ENCODE measurements at regions not wholly inside any gene's neighbourhood (a gene's known extent, or its start where the extent isn't known, plus 50 kb on each side); places are given as distances from the start of the nearest gene placed in this dataset.
"Not testable (repeated sequence)": the region's sequence is repeated elsewhere in the genome, so short reads cannot be mapped to it uniquely, and the experiment has no call there.

DNA sequence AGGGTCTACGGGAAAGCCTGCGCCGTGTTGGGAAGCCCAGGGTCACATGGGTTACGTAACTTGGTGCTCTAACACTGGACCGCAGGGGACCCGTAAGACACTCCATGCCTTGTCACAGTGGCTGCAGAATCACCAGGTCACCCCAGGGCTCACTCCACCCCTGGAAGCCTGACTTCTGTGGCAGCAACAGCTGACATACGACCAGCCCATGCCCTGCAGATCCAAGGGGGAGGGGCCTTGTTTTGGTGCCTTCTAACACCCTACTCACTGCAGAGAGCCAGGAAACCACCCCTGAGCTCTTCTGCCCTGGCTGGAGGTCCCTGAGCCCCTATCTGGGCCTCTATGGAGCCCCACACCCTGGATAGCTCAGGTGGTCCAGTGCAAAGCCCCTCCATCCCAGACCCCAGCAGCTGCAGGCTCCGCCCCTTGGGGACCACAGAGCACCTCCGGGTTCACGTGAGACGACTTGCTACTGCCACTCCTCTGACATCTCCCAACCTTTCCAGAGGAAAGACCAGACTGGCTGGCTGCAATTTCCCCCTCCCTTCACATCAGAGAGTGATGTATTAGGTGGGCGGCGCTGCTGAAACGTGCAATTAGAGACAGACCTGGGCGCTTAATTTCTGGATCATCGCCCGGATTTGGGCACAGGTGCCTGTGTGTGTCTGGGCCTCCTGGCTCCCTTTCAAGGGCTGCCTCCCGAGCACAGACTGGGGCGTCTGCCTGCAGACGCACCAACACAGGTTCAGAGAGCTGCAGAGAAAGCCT lies 296.6 kb upstream of the SFSWAP start:
- H3K9me3 Mint-ChIP-seq (ENCODE audit: low read depth); H3K36me3 Mint-ChIP-seq (ENCODE audit: low read depth); ATAC-seq; H3K4me3 Mint-ChIP-seq; H3K27ac Mint-ChIP-seq; H3K27me3 Mint-ChIP-seq; POLR2A ChIA-PET; CTCF ChIA-PET; DNase-seq; intact Hi-C loops (cut with DNase I, micrococcal nuclease); H3K4me1 Mint-ChIP-seq: not testable (repeated sequence)

DNA sequence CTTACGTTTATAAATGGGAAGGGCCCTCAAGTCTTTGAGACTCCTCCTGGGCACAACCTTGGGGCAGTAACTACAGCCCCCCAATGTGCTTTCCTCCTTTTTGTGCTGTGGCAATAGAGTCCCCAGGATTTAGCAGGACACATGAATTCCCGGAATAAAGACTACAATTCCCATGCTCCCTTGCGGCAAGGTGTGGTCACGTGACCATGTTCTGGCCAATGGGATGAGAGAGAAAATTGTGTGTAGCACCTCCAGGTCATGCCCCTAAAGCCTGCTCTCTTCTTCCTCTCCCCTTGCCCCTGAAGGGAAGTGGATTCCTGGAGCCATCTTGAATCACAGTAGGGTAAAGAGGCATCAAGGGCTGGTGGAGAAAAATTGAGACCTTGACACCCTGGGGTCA lies 295.1 kb upstream of the SFSWAP start:
- no peak for ATAC-seq
- no peaks in the 10 kb centered on the region for H3K36me3 Mint-ChIP-seq (ENCODE audit: low read depth)
- intact Hi-C loops (cut with DNase I, micrococcal nuclease), result no loop called here
- H3K4me3 Mint-ChIP-seq, result no peak overlapping the region
- H3K27me3 Mint-ChIP-seq, result peaks cover 4% of the 10 kb centered on the region
- no peak for DNase-seq
- H3K4me1 Mint-ChIP-seq, result no peaks in the 10 kb centered on the region
- no peaks in the 10 kb centered on the region for H3K9me3 Mint-ChIP-seq (ENCODE audit: low read depth)
- no peak overlapping the region for H3K27ac Mint-ChIP-seq
- ChIA-PET POLR2A (no interaction called here), CTCF (no interaction called here)

DNA sequence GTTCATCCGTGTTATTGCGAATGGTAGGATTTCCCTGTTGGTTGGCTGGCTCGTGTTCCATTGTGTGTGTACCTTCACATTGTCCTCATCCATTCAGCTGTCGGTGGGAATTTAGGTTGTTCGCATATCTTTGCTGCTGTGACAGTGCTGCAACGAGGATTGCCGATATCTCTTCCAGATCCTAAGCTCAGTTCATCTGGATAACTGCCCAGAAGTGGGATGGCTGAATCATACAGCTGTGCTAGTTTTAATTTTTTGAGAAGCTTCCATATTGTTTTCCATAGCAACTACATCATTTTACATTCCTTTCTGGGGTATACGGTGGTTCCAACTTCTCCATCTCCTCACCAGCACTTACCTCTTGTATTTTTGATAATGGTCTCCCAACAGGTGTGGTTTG lies 292.8 kb upstream of the SFSWAP start:
- no peak for ATAC-seq
- Mint-ChIP-seq H3K27ac (no peak overlapping the region), H3K9me3 (ENCODE audit: low read depth) (no peaks in the 10 kb centered on the region), H3K27me3 (peaks cover 2% of the 10 kb centered on the region), H3K4me1 (no peaks in the 10 kb centered on the region), H3K36me3 (ENCODE audit: low read depth) (no peaks in the 10 kb centered on the region), H3K4me3 (no peak overlapping the region)
- intact Hi-C loops (cut with DNase I, micrococcal nuclease), result no loop called here
- no peak for DNase-seq
- ChIA-PET POLR2A (no interaction called here), CTCF (no interaction called here)

DNA sequence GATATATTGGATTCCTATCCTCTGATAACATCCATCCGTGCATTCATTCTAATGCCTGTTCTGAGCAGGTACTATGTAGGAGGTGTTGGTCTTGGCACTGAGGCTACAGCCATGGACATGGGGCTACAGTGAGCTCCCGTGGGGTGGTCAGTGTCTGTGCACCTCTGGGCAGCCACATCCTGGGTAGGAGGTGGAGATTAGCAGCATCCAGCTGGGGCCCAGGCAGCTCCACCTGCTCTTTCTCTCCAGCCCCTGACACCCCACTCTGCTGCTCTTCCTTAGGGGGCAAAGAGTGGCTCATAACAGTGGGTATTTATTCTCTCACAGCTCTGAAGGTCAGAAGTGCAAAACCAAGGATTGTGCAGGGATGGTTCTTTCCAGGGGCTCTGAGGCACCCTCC lies 292.0 kb upstream of the SFSWAP start:
- ChIA-PET POLR2A (no interaction called here), CTCF (no interaction called here)
- intact Hi-C loops (cut with DNase I, micrococcal nuclease), result no loop called here
- H3K4me1 Mint-ChIP-seq, result no peaks in the 10 kb centered on the region
- H3K4me3 Mint-ChIP-seq, result no peak overlapping the region
- no peaks in the 10 kb centered on the region for H3K36me3 Mint-ChIP-seq (ENCODE audit: low read depth)
- H3K27me3 Mint-ChIP-seq, result peaks cover 2% of the 10 kb centered on the region
- no peak for ATAC-seq
- peaks cover 5% of the 10 kb centered on the region for H3K9me3 Mint-ChIP-seq (ENCODE audit: low read depth)
- no peak overlapping the region for H3K27ac Mint-ChIP-seq
- no peak for DNase-seq

DNA sequence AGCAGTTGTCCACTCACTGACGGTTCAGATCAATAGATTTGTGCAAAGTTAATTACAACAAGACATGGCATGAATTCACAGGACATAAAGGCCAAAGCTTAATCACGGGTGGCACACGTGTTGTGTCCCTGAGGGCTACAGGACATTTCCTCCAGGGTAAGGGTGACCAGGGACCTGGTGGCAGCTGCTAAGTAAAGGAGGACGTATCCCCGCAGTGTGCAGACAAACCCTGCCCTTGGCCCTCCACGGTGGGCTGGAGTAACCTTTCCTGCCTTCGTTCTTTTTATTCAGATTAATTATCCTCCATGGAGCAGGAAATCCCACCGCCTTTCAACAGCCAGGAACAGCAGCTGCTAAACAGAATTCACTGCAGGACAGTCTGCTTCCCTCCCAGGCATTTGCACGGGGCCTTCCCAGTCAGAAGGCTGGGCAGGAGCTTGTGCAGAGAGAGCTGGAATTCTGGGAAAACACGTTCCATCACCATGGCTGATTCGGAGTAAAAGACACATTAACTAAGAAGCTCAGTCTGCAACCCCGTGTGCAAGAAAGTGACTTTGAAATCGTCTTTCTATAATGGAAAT lies 289.9 kb upstream of the SFSWAP start:
- Mint-ChIP-seq H3K4me1 (no peaks in the 10 kb centered on the region), H3K27me3 (peaks cover 2% of the 10 kb centered on the region), H3K27ac (no peak overlapping the region), H3K36me3 (ENCODE audit: low read depth) (no peaks in the 10 kb centered on the region), H3K9me3 (ENCODE audit: low read depth) (peaks cover 16% of the 10 kb centered on the region), H3K4me3 (no peak overlapping the region)
- intact Hi-C loops (cut with DNase I, micrococcal nuclease), result no loop called here
- DNase-seq (no peak), ATAC-seq (no peak)
- POLR2A ChIA-PET, result no interaction called here
- CTCF ChIA-PET, result no interaction called here

DNA sequence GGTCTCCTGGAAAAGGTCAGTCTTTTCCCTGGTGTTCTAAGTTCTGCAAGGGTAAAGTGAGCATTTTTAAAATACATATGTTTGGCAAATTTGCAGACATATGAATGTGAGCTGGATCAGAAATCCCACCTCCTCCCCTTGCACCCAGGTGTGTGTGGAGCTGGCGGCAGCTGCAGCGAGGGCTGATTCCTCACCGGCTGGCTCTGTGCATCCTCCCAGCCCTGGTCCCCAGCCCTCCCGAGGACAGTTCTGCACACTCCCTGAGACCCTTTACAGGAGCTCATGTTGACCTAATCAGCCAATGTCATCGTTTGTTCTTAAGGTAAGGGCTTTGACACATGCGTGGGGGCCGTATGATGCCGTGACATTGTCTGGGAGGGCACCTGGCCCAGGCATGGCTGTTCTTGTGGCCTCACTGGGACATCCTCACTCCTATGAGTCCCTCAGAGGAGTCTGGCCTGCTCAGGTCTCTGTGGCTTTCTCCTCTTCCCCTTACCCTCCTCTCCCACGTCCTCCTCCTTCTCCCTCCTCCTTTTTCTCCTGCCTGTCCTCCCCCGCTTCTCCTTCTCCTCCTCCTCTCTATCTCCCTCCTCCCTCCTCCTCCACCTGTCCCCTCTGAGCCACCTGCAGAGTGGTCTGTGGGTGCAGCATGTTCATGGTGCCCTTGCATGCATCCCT lies 289.2 kb upstream of the SFSWAP start:
- Mint-ChIP-seq H3K4me3 (no peak overlapping the region), H3K27me3 (peaks cover 2% of the 10 kb centered on the region), H3K9me3 (ENCODE audit: low read depth) (peaks cover 16% of the 10 kb centered on the region), H3K27ac (no peak overlapping the region), H3K4me1 (no peaks in the 10 kb centered on the region), H3K36me3 (ENCODE audit: low read depth) (no peaks in the 10 kb centered on the region)
- no peak for ATAC-seq
- intact Hi-C loops (cut with DNase I, micrococcal nuclease), result no loop called here
- ChIA-PET CTCF (no interaction called here), POLR2A (no interaction called here)
- no peak for DNase-seq

DNA sequence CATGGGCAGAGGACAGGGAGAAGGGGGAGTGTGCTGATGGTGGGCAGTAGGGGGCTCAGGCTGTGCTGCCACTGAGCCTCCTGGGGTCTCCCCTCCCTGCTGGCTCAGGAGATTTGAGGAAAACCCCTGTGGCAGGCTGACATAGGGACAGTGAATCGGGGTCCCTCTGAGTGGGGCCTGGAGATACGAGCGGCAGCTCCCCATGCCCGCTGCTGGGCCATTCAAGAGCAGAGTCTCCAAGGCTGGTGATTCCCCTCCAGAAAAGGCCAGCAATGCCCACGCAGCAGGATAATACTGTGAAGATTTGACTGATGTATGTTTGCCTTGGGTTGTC lies 288.7 kb upstream of the SFSWAP start:
- intact Hi-C loops (cut with DNase I, micrococcal nuclease), result no loop called here
- CTCF ChIA-PET, result no interaction called here
- Mint-ChIP-seq H3K9me3 (ENCODE audit: low read depth) (peaks cover 16% of the 10 kb centered on the region), H3K36me3 (ENCODE audit: low read depth) (no peaks in the 10 kb centered on the region), H3K27ac (no peak overlapping the region), H3K27me3 (peaks cover 2% of the 10 kb centered on the region), H3K4me3 (no peak overlapping the region), H3K4me1 (no peaks in the 10 kb centered on the region)
- ATAC-seq (no peak), DNase-seq (no peak)
- POLR2A ChIA-PET, result no interaction called here

DNA sequence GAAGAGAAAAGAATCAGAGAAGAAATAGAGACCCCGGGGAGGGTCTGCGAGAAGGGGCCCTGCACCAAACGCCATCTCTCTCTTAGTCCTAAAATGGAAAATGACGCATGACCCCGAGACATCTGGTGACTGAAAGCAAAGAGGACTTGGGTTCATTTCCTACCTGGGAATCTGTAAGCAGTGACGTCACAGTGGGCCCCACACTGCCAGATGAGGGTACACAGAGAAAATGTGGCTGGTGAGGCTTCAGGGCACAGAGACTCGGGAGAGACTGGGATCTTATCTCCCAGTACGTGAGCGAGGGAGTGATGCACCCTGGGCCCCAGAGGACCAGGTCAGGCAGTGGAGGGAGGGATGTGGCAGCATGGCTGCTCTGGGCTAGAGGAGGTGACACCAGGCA lies 288.1 kb upstream of the SFSWAP start:
- Mint-ChIP-seq H3K4me3 (no peak overlapping the region), H3K4me1 (no peaks in the 10 kb centered on the region), H3K27ac (no peak overlapping the region), H3K36me3 (ENCODE audit: low read depth) (no peaks in the 10 kb centered on the region), H3K27me3 (peaks cover 2% of the 10 kb centered on the region), H3K9me3 (ENCODE audit: low read depth) (peaks cover 16% of the 10 kb centered on the region)
- POLR2A ChIA-PET, result no interaction called here
- no peak for ATAC-seq
- DNase-seq, result no peak
- intact Hi-C loops (cut with DNase I, micrococcal nuclease), result no loop called here
- CTCF ChIA-PET, result no interaction called here

DNA sequence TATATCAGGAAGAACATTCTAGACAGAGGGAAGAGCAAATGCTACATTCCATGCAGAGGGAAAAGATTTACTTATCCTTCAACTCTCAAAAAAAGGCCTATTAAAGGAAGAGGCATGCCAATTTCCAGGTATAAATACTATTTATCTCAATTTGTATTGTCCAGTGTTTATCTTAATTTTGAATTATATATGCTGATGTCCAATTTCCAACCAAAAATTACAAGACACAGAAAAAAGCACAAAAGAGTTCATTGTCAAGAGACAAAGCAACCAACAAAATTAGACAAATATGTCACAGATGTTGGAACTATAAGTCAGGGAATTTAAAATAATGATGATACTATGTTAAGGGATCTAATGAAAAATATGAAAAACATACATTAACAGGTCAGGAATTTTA lies 286.6 kb upstream of the SFSWAP start:
- Mint-ChIP-seq H3K36me3 (ENCODE audit: low read depth) (no peaks in the 10 kb centered on the region), H3K9me3 (ENCODE audit: low read depth) (peaks cover 16% of the 10 kb centered on the region), H3K4me3 (no peak overlapping the region), H3K4me1 (no peaks in the 10 kb centered on the region), H3K27ac (no peak overlapping the region), H3K27me3 (peaks cover 2% of the 10 kb centered on the region)
- intact Hi-C loops (cut with DNase I, micrococcal nuclease), result no loop called here
- no peak for ATAC-seq
- ChIA-PET CTCF (no interaction called here), POLR2A (no interaction called here)
- DNase-seq, result no peak

DNA sequence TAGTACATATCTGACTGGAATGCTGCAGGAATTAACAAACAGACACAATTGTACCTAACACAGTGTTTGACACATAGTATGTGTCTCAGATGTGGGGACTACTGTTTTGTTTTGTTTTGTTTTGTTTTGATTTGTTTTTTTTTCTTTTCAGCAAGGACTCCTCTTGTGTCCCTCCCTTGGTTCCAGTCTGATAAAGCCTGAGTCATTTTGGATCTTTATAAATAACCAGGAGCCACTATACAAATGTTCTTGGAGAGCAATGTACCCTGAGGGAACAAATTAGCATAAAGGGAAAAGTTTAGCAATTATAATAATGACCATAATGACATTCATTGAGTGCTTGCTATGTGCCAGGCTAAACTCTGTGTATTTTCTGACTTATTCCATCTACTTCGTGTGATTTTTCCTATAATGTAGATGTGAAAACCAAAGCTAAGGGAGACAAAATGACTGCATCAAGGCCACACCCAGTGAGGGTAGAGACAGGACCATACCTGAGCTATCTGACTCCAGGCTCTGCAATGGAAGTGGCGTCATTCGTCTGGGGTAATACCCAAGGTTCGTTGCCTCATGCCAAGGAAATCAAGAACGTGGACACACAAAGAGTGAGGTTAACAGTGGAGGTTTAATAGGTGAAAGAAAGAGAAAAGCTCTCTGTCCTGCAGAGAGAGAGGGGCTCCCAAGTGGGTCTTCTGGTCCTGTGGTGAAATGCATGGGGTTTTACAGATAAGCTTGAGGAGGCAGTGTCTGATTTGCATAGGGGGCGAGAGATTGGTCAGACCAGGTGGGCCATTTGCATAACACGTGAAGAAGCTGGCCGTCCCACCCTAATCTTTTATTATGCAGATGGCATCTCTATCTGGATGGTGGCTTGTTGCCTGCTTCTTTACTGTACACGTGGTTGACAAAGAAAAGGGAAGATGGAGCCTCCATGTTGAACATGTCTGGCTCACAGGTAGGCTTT lies 285.5 kb upstream of the SFSWAP start:
- Mint-ChIP-seq H3K27ac (no peak overlapping the region), H3K27me3 (no peaks in the 10 kb centered on the region), H3K4me1 (no peaks in the 10 kb centered on the region), H3K36me3 (ENCODE audit: low read depth) (no peaks in the 10 kb centered on the region), H3K4me3 (no peak overlapping the region), H3K9me3 (ENCODE audit: low read depth) (peaks cover 16% of the 10 kb centered on the region)
- ATAC-seq (no peak), DNase-seq (no peak)
- CTCF ChIA-PET, result interaction anchor here (0.7 kb wide), 1 partner anchor 1122 kb away, joined by 3 read pairs; no protein-coding TSS in a partner anchor
- POLR2A ChIA-PET, result no interaction called here
- intact Hi-C loops (cut with DNase I, micrococcal nuclease), result no loop called here

DNA sequence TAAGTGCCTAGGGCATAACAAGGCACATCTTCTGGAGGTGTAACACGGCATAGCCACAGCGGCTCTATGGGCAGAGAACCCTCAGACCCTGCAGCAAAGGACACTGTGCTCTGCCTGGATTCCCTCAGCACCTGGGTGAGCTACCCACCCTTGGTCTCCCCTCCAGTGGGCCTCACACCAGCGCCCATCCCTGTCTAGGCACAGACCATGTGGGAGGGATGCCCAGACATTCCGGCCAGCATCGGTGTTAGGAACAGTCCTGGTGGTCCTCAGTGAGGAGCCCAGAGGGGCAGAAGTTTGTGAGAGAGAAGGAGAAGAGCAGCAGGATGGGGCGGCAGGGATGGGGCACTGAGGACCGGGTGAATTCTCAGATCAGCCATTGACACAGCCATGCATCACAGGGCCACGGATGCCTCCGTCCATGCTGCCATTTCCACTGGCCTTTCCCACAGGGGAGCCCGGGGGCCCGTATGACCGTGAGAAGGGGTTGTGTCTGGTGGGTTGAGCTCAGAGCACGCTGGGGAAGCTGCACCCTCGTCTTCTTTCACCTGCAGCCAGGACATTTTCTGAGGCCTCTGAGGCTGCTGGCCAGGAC lies 282.7 kb upstream of the SFSWAP start:
- DNase-seq, result no peak
- Mint-ChIP-seq H3K4me1 (no peaks in the 10 kb centered on the region), H3K9me3 (ENCODE audit: low read depth) (peaks cover 16% of the 10 kb centered on the region), H3K36me3 (ENCODE audit: low read depth) (no peaks in the 10 kb centered on the region), H3K27ac (no peak overlapping the region), H3K4me3 (no peak overlapping the region), H3K27me3 (peaks cover 4% of the 10 kb centered on the region)
- CTCF ChIA-PET, result no interaction called here
- POLR2A ChIA-PET, result no interaction called here
- ATAC-seq, result no peak
- intact Hi-C loops (cut with DNase I, micrococcal nuclease), result no loop called here
